IMR-90 (cell line): ENCODE measurements at regions not wholly inside any gene's neighbourhood (a gene's known extent, or its start where the extent isn't known, plus 50 kb on each side); places are given as distances from the start of the nearest gene placed in this dataset.

Experiments
- ATAC-seq: fragments of 200-7000 bp; cut with Tn5 transposase; 2 replicates; pipeline ENCODE4 v1.9.1; 2020; ENCODE audit warnings: low read depth, mild to moderate bottlenecking, moderate library complexity
- BruUV-seq: library from RNA; stranded (reverse); fragments of 400-500 nt; replicated peaks from 2 replicates; lab custom pipeline; 2021; lab: Mats Ljungman, UMichigan
- CTCF ChIA-PET: fragments of 300-600 bp; formaldehyde crosslinking; extraction: SDS; loops from one replicate; lab custom pipeline; 2021; ENCODE audit warnings: antibody characterized with exemption; lab: Yijun Ruan, JAX
- POLR2A ChIA-PET: fragments of 300-600 bp; sonication (Branson Sonifier 250); formaldehyde crosslinking; loops from one replicate; lab custom pipeline; 2022; ENCODE audit warnings: antibody characterized with exemption; ENCODE audit not compliant: unreplicated experiment; lab: Charles Lee
- DNase-seq: peaks from one replicate; pipeline ENCODE4 v3.0.0; 2013
- H2AFZ ChIP-seq: replicated peaks from 2 replicates; pipeline ENCODE3; 2013; ENCODE audit warnings: low read length, mild to moderate bottlenecking; ENCODE audit not compliant: poor library complexity
- H2AK5ac ChIP-seq: 2 replicates; pipeline ENCODE4 v1.6.1; 2013; ENCODE audit warnings: low read depth, low read length, inconsistent platforms
- H2AK9ac ChIP-seq: replicated peaks from 2 replicates; pipeline ENCODE3; 2013; ENCODE audit warnings: mild to moderate bottlenecking, low read depth, low read length, moderate library complexity; ENCODE audit not compliant: poor library complexity
- H2BK120ac ChIP-seq: 2 replicates; pipeline ENCODE4 v1.6.1; 2013; ENCODE audit warnings: low read depth, low read length, inconsistent platforms
- H2BK15ac ChIP-seq: 3 replicates; pipeline ENCODE4 v1.6.1; 2013; ENCODE audit warnings: low read depth, low read length, inconsistent platforms
- H2BK20ac ChIP-seq: 2 replicates; pipeline ENCODE4 v1.6.1; 2013; ENCODE audit warnings: low read depth, mild to moderate bottlenecking, inconsistent platforms, low read length, moderate library complexity
- H2BK5ac ChIP-seq: 2 replicates; pipeline ENCODE4 v1.6.1; 2013; ENCODE audit warnings: mild to moderate bottlenecking, low read depth, low read length, inconsistent platforms; ENCODE audit not compliant: poor library complexity, severe bottlenecking
- H3K14ac ChIP-seq: replicated peaks from 2 replicates; pipeline ENCODE4 v1.6.1; 2013; ENCODE audit warnings: low read depth, low read length, inconsistent platforms
- H3K18ac ChIP-seq: 2 replicates; pipeline ENCODE4 v1.6.1; 2013; ENCODE audit warnings: low read depth, low read length, control low read depth
- H3K23ac ChIP-seq: 2 replicates; pipeline ENCODE4 v1.6.1; 2013; ENCODE audit warnings: low read depth, low read length, inconsistent platforms
- H3K27ac ChIP-seq: 2 replicates; pipeline ENCODE4 v1.5.1; 2013; ENCODE audit warnings: mild to moderate bottlenecking, control low read depth, low read length; ENCODE audit not compliant: insufficient read depth
- H3K27me3 ChIP-seq: 2 replicates; pipeline ENCODE4 v1.6.1; 2013; ENCODE audit warnings: low read length; ENCODE audit not compliant: control insufficient read depth, insufficient read depth
- H3K36me3 ChIP-seq: 2 replicates; pipeline ENCODE4 v1.6.1; 2013; ENCODE audit warnings: low read length, mixed read lengths; ENCODE audit not compliant: control insufficient read depth, insufficient read depth
- H3K4ac ChIP-seq: 2 replicates; pipeline ENCODE4 v1.6.1; 2013; ENCODE audit warnings: low read depth, low read length, inconsistent platforms
- H3K4me1 ChIP-seq: 2 replicates; pipeline ENCODE4 v1.6.1; 2013; ENCODE audit warnings: low read length, mixed read lengths; ENCODE audit not compliant: control insufficient read depth, insufficient read depth
- H3K4me2 ChIP-seq: 2 replicates; pipeline ENCODE4 v1.6.1; 2013; ENCODE audit warnings: low read depth, mild to moderate bottlenecking, control low read depth, low read length, moderate library complexity
- H3K4me3 ChIP-seq: 2 replicates; pipeline ENCODE4 v1.5.1; 2013; ENCODE audit warnings: low read depth, mild to moderate bottlenecking, control low read depth, low read length, moderate library complexity; ENCODE audit not compliant: insufficient read depth
- H3K56ac ChIP-seq: 2 replicates; pipeline ENCODE4 v1.6.1; 2013; ENCODE audit warnings: low read length, inconsistent platforms; ENCODE audit not compliant: insufficient read depth; ENCODE audit errors: extremely low read depth
- H3K79me1 ChIP-seq, 2 experiments: 2 replicates each; pipeline ENCODE4 v1.6.1; 2013; ENCODE audit warnings: low read length in 2 of 2, inconsistent platforms in 1 of 2, low read depth in 1 of 2
- H3K9ac ChIP-seq: 2 replicates; pipeline ENCODE4 v1.6.1; 2013; ENCODE audit warnings: low read depth, low read length, control low read depth
- H3K9me1 ChIP-seq: 2 replicates; pipeline ENCODE4 v1.6.1; 2013; ENCODE audit warnings: low read length, inconsistent platforms; ENCODE audit not compliant: insufficient read depth
- H3K9me3 ChIP-seq: 2 replicates; pipeline ENCODE4 v1.6.1; 2013; ENCODE audit warnings: low read length; ENCODE audit not compliant: control insufficient read depth, insufficient read depth
- H4K20me1 ChIP-seq: 2 replicates; pipeline ENCODE4 v1.6.1; 2013; ENCODE audit warnings: low read length, inconsistent platforms; ENCODE audit not compliant: insufficient read depth
- H4K5ac ChIP-seq: 2 replicates; pipeline ENCODE4 v1.6.1; 2013; ENCODE audit warnings: mild to moderate bottlenecking, low read depth, low read length, control low read depth
- H4K8ac ChIP-seq, 2 experiments: 2 replicates each; pipeline ENCODE4 v1.6.1; 2013; ENCODE audit warnings: low read depth in 2 of 2, low read length in 2 of 2, control low read depth in 1 of 2, inconsistent platforms in 1 of 2
- H4K91ac ChIP-seq: 2 replicates; pipeline ENCODE4 v1.6.1; 2013; ENCODE audit warnings: low read depth, low read length, inconsistent platforms; ENCODE audit not compliant: insufficient read depth
- BHLHE40 ChIP-seq: fragments of 150-350 bp; IDR thresholded peaks from 2 replicates; pipeline ENCODE4 v1.6.1; 2016; ENCODE audit warnings: mild to moderate bottlenecking, low read depth, low read length
- CHD1 ChIP-seq: IDR thresholded peaks from 2 replicates; pipeline ENCODE4 v1.6.1; 2012; ENCODE audit warnings: low read depth, low read length, improper control_type of control experiment
- WGBS, 2 experiments: methylation state at CpG; one replicate each; pipeline versions ENCODE4 v1.1.5 to v1.1.7; 2013; ENCODE audit warnings: missing lambda C conversion rate in 2 of 2; ENCODE audit not compliant: insufficient read length in 1 of 2; ENCODE audit errors: extremely low coverage in 2 of 2; 5-methylcytosine and 5-hydroxymethylcytosine counted together
- dilution Hi-C: fragments of 300-500 bp; cut with HindIII; formaldehyde crosslinking; loops from one replicate; pipeline ENCODE4 v1.14.3; 2018; ENCODE audit warnings: low sequenced_read_pairs; ENCODE audit not compliant: unreplicated experiment
- in situ Hi-C: fragments of 300-500 bp; cut with MboI; formaldehyde crosslinking; loops from 3 replicates; pipeline ENCODE4 v1.14.3; 2019; ENCODE audit warnings: low sequenced_read_pairs, inconsistent platforms, mixed read lengths
- intact Hi-C: fragments of 100-400 bp; cut with micrococcal nuclease; formaldehyde crosslinking; loops from 2 replicates; pipeline ENCODE4 v1.10.0; 2022

GRCh38 chr9:82375041-82375440 lies 386.5 kb downstream of the SPATA31D1 start:
- H2BK20ac ChIP-seq = no peak overlapping the region
- no peaks in the 10 kb centered on the region for H4K20me1 ChIP-seq
- ChIA-PET CTCF (interaction anchor here (0.8 to 1.5 kb wide), 2 partner anchors 14 to 15 kb away, joined by 3 to 4 read pairs; no protein-coding TSS in a partner anchor), POLR2A (no interaction called here)
- H3K4me3 ChIP-seq = no peak overlapping the region
- H3K9me3 ChIP-seq = no peaks in the 10 kb centered on the region
- in situ Hi-C loops (loop anchor here (25.0 kb wide), 1 partner anchor 112 kb away; no protein-coding TSS in a partner anchor), intact Hi-C loops (no loop called here), dilution Hi-C loops (no loop called here)
- H3K23ac ChIP-seq = no peak overlapping the region
- no peak overlapping the region for H2AK5ac ChIP-seq
- no peak overlapping the region for H2BK15ac ChIP-seq
- H3K9ac ChIP-seq = no peak overlapping the region
- no peak overlapping the region for H4K91ac ChIP-seq
- no TSS peak for BruUV-seq
- no peak overlapping the region for H3K14ac ChIP-seq
- no peak overlapping the region for H2AK9ac ChIP-seq
- DNase-seq (no peak), ATAC-seq (no peak)
- H3K4me1 ChIP-seq = no peaks in the 10 kb centered on the region
- no peak overlapping the region for H2BK5ac ChIP-seq
- no peaks in the 10 kb centered on the region for H3K27me3 ChIP-seq
- no peak overlapping the region for H3K18ac ChIP-seq
- no peaks in the 10 kb centered on the region for H3K79me1 ChIP-seq
- no peaks in the 10 kb centered on the region for H3K36me3 ChIP-seq
- no peak for TF ChIP-seq CHD1
- TF ChIP-seq BHLHE40 = no peak
- no peak overlapping the region for H2AFZ ChIP-seq
- H3K9me1 ChIP-seq = no peaks in the 10 kb centered on the region
- no peak overlapping the region for H3K4ac ChIP-seq
- H3K27ac ChIP-seq = no peak overlapping the region
- H4K5ac ChIP-seq = no peak overlapping the region
- H3K56ac ChIP-seq = no peak overlapping the region
- H4K8ac ChIP-seq = no peak overlapping the region
- H2BK120ac ChIP-seq = no peak overlapping the region
- no peak overlapping the region for H3K4me2 ChIP-seq
- no CpG with 5 or more reads among the region's 2 CpGs for WGBS, 2 experiments
